Stimulated activated naive B cell treated with anti-CD40 and anti-IgM and Interleukin-4, amounts not matched to agents 10 μg/mL and 1 μg/mL and 100 μg/mL, for 72 hours (primary cell): ENCODE measurements at regions not wholly inside any gene's neighbourhood (a gene's known extent, or its start where the extent isn't known, plus 50 kb on each side); places are given as distances from the start of the nearest gene placed in this dataset.

Experiments used
- ATAC-seq, 2 donors: fragments of 150-1000 bp; cut with Tn5 transposase; replicated peaks; 2 replicates each; pipeline ENCODE4 v1.10.0; 2021; ENCODE audit warnings: moderate library complexity in 1 of 2
- DNase-seq: peaks from one replicate; pipeline ENCODE4 v3.0.0; 2021
- H3K27ac Mint-ChIP-seq: one replicate; pipeline ENCODE4 v1.8.0; 2022; ENCODE audit warnings: mild to moderate bottlenecking, mixed read lengths
- H3K27me3 Mint-ChIP-seq, 2 donors: one replicate each; pipeline ENCODE4 v1.8.0; 2022; ENCODE audit warnings: mixed read lengths in 2 of 2
- H3K36me3 Mint-ChIP-seq, 2 donors: one replicate each; pipeline ENCODE4 v1.8.0; 2022; ENCODE audit warnings: mixed read lengths in 2 of 2, mild to moderate bottlenecking in 1 of 2
- H3K4me1 Mint-ChIP-seq, 2 donors: one replicate each; pipeline ENCODE4 v1.8.0; 2022; ENCODE audit warnings: mixed read lengths in 2 of 2, mild to moderate bottlenecking in 1 of 2
- H3K4me3 Mint-ChIP-seq, 2 donors: one replicate each; pipeline ENCODE4 v1.8.0; 2022; ENCODE audit warnings: mild to moderate bottlenecking in 2 of 2, mixed read lengths in 2 of 2, moderate library complexity in 1 of 2
- H3K9me3 Mint-ChIP-seq, 2 donors: one replicate each; pipeline ENCODE4 v1.8.0; 2022; ENCODE audit warnings: mixed read lengths in 2 of 2, mild to moderate bottlenecking in 1 of 2

DNA sequence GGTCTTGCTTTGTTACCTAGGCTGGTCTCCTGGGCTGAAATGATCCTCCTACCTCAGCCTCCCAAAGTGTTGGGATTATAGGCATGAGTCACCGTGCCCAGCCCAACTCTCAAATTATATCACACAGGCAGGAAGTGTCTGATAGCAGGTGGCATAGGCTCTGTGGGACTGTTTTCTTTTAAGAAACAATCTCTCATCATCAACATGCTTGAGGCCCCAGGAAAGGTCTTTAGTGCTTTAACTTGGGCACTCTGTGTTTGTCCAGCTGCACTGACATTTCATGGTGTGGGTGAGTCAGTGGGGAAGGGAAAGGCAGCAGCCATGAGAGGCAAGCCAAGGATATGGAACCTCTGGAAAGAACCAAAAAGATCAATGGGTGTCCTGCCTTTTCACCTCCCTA lies 88.1 kb upstream of the TSPAN5 start:
- no peak for ATAC-seq
- Mint-ChIP-seq H3K27ac (no peak overlapping the region), H3K36me3 (no peaks in the 10 kb centered on the region), H3K4me3 (no peak overlapping the region), H3K4me1 (peaks cover 3 to 5% of the 10 kb centered on the region in 2 donors), H3K27me3 (no peaks in the 10 kb centered on the region), H3K9me3 (no peaks in the 10 kb centered on the region)
- DNase-seq, result no peak

DNA sequence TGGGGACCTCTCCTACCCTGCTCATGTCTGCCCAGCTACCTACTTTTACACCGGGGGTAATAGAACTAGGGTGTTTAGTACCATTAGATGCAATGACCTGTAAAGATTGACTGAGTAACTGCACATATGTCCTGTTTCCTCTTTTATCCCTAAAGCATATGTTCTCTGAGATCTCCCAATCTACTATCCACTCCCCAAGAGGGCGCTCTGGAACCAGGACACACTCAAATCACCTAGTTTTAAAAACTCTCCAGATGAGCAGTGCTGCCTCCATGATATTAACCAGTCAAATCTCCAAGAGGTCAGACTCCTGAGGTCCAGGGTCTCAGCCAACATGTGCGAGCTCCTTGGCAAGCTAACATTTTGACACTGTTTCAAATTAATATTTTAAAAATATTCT lies 87.0 kb upstream of the TSPAN5 start:
- peak in 1 of 2 donors; percentile 38 for ATAC-seq
- Mint-ChIP-seq H3K27ac (no peak overlapping the region), H3K4me3 (no peak overlapping the region), H3K4me1 (peaks cover 3 to 5% of the 10 kb centered on the region in 2 donors), H3K36me3 (no peaks in the 10 kb centered on the region), H3K9me3 (no peaks in the 10 kb centered on the region), H3K27me3 (no peaks in the 10 kb centered on the region)
- no peak for DNase-seq

DNA sequence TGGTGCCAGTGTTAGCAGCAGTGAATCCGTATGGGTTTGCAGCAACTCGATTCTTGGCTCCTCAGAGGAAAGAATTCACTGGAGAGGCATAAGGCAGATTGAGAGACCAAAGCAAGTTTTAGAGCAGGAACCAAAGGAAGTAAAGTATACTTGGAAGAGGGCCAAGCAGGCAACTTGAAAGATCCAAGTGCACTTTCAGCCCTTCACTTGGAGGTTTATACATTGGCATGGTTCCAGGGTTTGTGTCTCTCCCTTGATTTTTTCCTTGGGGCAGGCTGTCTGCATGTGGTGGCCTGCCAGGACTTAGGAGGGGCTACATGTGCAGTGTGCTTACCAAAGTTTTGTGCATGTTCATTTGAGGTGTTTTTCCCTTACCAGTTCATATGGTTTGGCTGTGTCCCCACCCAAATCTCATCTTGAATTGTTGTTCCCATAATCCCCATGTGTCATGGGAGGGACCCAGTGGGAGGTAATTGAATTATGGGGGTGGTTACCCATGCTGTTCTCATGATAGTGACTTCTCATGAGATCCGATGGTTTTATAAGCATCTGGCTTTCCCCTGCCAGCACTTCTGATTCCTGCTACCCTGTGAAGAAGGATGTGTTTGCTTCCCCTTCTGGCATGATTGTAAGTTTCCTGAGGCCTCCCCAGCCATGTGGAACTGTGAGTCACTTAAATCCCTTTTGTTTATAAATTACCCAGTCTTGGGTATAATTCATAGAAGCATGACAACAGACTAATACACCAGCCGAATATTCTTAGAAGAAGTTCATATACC lies 86.2 kb upstream of the TSPAN5 start:
- H3K9me3 Mint-ChIP-seq, result no peaks in the 10 kb centered on the region
- no peak for ATAC-seq
- H3K4me3 Mint-ChIP-seq, result no peak overlapping the region
- H3K27ac Mint-ChIP-seq, result no peak overlapping the region
- H3K27me3 Mint-ChIP-seq, result no peaks in the 10 kb centered on the region
- no peak for DNase-seq
- peaks cover 3 to 5% of the 10 kb centered on the region in 2 donors for H3K4me1 Mint-ChIP-seq
- H3K36me3 Mint-ChIP-seq, result no peaks in the 10 kb centered on the region

DNA sequence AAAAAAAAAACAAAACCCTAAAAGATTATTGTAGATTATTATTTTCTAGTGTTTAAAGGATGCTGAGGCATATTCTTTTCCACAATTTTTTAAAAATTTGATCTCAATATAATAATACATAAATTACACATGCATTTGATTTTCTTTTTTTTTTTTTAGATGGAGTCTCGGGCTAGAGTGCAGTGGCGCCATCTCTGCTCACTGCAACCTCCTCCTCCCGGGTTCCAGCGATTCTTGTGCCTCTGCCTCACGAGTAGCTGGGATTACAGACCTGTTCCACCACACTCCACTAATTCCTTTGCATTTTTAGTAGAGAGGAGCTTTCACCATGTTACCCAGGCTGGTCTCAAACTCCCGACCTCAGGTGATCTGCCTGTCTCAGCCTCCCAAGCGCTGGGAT lies 83.5 kb upstream of the TSPAN5 start:
- no peak for ATAC-seq
- H3K9me3 Mint-ChIP-seq, result peaks cover 7 to 8% of the 10 kb centered on the region in 2 donors
- no peak overlapping the region for H3K27ac Mint-ChIP-seq

DNA sequence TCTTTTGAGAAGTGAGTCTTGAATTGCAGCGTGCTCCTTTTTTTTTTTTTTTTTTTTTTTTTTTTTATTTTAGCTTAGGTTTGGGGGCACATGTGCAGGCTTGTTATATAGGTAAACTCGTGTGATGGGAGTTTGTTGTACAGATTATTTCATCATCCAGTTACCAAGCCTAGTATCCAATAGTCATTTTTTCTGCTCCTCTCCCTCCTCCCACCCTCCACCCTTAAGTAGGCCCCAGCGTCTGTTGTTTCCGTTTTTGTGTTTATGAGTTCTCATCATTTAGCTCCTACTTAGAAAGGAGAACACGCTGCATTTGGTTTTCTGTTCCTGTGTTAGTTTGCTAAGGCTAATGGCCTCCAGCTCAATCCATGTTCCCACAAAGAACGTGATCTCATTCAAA lies 81.3 kb upstream of the TSPAN5 start:
- no peak for ATAC-seq
- no peak overlapping the region for H3K4me3 Mint-ChIP-seq
- H3K27ac Mint-ChIP-seq, result no peak overlapping the region
- peaks cover 7 to 8% of the 10 kb centered on the region in 2 donors for H3K9me3 Mint-ChIP-seq
- no peak for DNase-seq
- no peaks in the 10 kb centered on the region for H3K4me1 Mint-ChIP-seq
- peaks cover 0 to 8% of the 10 kb centered on the region in 2 donors for H3K27me3 Mint-ChIP-seq
- peaks cover 0 to 3% of the 10 kb centered on the region in 2 donors for H3K36me3 Mint-ChIP-seq

More for the DNA sequence above, 83.5 kb upstream of the TSPAN5 start:
- no peak for DNase-seq
- Mint-ChIP-seq H3K4me1 (no peaks in the 10 kb centered on the region), H3K36me3 (peaks cover 0 to 1% of the 10 kb centered on the region in 2 donors), H3K4me3 (no peak overlapping the region), H3K27me3 (peaks cover 0 to 8% of the 10 kb centered on the region in 2 donors)

DNA sequence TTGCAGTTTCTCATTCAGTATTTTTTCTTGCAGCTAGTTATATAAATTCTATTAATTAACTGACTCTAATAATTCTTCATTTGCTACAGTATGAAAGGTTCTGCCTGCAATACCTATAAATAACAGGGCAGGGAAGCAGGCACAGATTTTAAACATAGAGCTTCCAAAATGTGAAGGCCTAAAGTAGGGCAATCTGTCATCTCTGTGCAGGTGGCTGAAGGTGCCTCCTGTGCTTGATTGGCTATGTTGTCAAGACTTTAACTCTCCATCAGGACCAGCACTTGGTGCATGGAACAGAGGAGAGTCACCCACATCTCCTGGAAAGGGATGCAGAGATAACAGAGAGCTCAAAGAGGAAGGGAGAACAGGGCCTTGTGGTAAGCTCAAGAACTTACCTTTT lies 75.2 kb upstream of the TSPAN5 start:
- H3K27me3 Mint-ChIP-seq, result peaks cover 0 to 8% of the 10 kb centered on the region in 2 donors
- no peak overlapping the region for H3K4me3 Mint-ChIP-seq
- H3K9me3 Mint-ChIP-seq, result peaks cover 7 to 8% of the 10 kb centered on the region in 2 donors
- no peaks in the 10 kb centered on the region for H3K4me1 Mint-ChIP-seq
- DNase-seq, result no peak
- no peak overlapping the region for H3K27ac Mint-ChIP-seq
- ATAC-seq, result no peak
- peaks cover 0 to 3% of the 10 kb centered on the region in 2 donors for H3K36me3 Mint-ChIP-seq

DNA sequence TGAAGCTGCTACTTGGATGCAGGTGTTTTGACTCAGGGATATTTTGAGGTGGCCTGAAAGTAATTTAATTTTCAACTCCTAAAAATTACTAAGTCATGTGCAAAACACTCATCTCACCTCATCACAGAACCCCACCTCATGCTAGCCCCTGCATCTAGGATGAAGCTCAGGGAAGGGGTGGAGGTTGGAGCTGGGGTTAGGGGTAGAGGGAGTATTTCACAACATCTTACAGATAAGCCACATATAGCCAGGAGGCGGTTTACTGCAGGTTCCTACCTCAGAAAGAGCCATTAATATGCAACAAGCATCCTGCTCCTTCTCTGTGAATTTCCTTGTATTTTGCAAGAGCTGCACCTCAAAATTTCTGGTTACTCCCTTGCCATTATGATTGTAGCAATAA lies 70.5 kb upstream of the TSPAN5 start:
- H3K4me1 Mint-ChIP-seq, result peaks cover 0 to 3% of the 10 kb centered on the region in 2 donors
- ATAC-seq (no peak), DNase-seq (no peak)

DNA sequence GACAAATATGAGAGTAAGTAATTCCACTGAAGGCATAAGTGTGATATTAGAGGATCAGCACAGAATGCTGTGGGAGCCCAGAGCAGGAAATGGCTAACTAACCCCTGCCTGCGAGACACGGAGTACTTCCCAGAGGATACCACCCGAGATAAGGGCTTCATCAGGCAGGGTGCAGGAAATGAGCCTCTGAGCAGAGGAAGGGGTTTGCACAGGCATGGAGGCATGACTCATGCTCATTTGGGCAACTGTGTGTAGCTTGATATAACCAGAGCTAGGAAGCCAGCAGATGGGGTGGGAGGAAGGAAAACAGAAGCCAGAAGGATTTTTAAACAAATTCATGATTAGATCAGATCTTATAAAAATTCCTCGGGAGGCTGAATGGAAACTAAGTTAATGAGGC lies 70.0 kb upstream of the TSPAN5 start:
- no peak for ATAC-seq
- Mint-ChIP-seq H3K27me3 (peaks cover 11% of the 10 kb centered on the region in 2 donors), H3K9me3 (peaks cover 15 to 18% of the 10 kb centered on the region in 2 donors), H3K27ac (no peak overlapping the region), H3K4me3 (no peak overlapping the region), H3K36me3 (peaks cover 0 to 6% of the 10 kb centered on the region in 2 donors), H3K4me1 (peaks cover 0 to 3% of the 10 kb centered on the region in 2 donors)
- DNase-seq, result no peak

More for the DNA sequence above, 70.5 kb upstream of the TSPAN5 start:
- Mint-ChIP-seq H3K36me3 (peaks cover 0 to 6% of the 10 kb centered on the region in 2 donors), H3K27ac (no peak overlapping the region), H3K27me3 (peaks cover 11% of the 10 kb centered on the region in 2 donors), H3K9me3 (peaks cover 15 to 17% of the 10 kb centered on the region in 2 donors), H3K4me3 (no peak overlapping the region)

DNA sequence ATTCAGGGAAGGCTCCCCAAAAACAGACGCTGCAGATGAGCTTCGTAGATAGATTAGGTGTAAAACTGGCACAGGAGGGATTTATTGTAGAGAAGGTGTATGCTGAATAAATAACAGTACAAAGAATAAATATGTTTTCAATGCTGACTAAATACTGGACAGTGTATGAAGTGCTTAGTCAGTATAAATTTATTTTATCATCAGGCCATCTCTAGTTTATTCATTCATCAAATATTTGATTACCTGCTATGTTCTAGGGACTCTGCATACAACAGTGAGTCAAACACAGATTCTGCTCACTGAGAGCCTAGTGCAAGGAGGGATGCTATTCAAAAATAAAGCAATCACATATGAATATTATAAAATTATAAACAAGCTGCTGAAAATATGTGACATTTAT lies 63.6 kb upstream of the TSPAN5 start:
- ATAC-seq, result no peak
- H3K9me3 Mint-ChIP-seq, result peaks cover 15 to 22% of the 10 kb centered on the region in 2 donors
- peaks cover 6 to 11% of the 10 kb centered on the region in 2 donors for H3K27me3 Mint-ChIP-seq
- H3K36me3 Mint-ChIP-seq, result peaks cover 3 to 9% of the 10 kb centered on the region in 2 donors
- no peaks in the 10 kb centered on the region for H3K4me1 Mint-ChIP-seq
- DNase-seq, result no peak
- no peak overlapping the region for H3K27ac Mint-ChIP-seq
- no peak overlapping the region for H3K4me3 Mint-ChIP-seq

DNA sequence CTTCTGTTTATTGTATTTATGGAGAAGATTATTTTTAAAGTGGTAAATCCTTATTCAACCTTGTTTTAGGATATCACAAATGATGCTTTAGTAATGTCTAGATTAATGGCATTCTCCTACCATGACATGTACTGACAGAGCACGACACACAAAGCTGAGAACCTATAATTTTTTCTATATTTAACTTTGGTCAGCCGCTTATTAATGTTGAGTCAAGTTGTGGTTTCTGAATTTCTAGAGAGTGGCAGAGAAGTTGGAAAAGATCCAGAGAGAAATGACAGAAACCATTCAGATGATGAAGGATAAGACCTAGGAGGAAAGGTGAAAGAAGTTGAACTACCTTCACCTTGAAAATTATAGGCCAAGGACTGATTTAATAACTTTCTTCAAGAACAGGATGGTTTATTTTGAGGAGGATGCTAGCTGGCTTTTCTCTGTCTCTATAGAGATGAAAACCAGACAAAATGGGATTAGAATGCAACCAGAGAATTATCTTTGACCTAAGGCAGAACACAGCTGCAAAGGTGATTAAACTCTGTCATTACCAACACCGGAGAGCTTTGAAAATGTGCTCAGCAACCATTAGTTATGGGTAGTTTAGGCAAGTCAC lies 62.6 kb upstream of the TSPAN5 start:
- peaks cover 3 to 9% of the 10 kb centered on the region in 2 donors for H3K36me3 Mint-ChIP-seq
- H3K9me3 Mint-ChIP-seq, result peaks cover 15 to 19% of the 10 kb centered on the region in 2 donors
- no peak overlapping the region for H3K27ac Mint-ChIP-seq
- no peaks in the 10 kb centered on the region for H3K4me1 Mint-ChIP-seq
- no peak overlapping the region for H3K4me3 Mint-ChIP-seq
- ATAC-seq (no peak), DNase-seq (no peak)
- H3K27me3 Mint-ChIP-seq, result peaks cover 3 to 5% of the 10 kb centered on the region in 2 donors

DNA sequence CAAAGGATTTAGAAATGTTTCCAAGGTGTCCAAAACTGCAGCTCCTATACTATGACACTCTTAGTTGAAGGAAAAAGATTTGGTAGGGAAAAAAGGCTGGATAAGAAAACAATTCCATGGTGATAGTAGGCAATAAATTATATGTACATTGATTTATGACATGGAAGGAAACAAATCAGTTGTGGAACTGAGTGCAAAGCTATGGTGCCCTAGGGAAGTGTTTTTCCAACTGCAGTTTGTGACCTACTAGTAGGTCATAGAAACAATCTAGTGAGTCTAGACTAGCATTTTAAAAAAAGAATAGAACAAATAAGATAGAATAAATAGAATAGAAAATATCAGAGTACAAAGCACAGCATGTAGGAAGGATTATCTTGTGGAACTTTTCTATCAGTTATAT lies 58.4 kb upstream of the TSPAN5 start:
- Mint-ChIP-seq H3K36me3 (peaks cover 0 to 4% of the 10 kb centered on the region in 2 donors), H3K4me1 (no peaks in the 10 kb centered on the region)

DNA sequence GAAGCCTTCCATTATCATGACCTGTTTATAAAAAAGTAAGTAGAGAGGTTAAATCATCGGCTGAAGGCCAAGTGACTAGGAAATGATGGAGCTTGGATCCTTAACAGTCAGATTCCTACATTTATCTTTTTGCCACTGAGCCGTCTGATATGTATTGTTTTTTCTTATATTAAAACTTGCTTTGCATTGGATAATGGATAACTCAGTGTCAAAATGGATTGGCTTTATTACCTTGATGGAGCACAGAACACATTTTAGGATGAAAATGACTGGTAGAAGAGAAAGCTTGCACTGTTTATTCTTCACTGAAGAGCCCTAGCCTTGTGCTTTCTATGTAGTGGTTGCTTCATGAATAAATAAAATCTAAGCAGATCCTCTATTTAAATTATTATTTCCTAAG lies 54.2 kb upstream of the TSPAN5 start:
- H3K9me3 Mint-ChIP-seq, result peaks cover 8 to 9% of the 10 kb centered on the region in 2 donors
- ATAC-seq, result no peak
- H3K4me1 Mint-ChIP-seq, result no peaks in the 10 kb centered on the region
- peaks cover 0 to 15% of the 10 kb centered on the region in 2 donors for H3K27me3 Mint-ChIP-seq
- H3K4me3 Mint-ChIP-seq, result no peak overlapping the region
- no peak for DNase-seq
- H3K27ac Mint-ChIP-seq, result no peak overlapping the region
- peaks cover 0 to 1% of the 10 kb centered on the region in 2 donors for H3K36me3 Mint-ChIP-seq

More for the DNA sequence above, 58.4 kb upstream of the TSPAN5 start:
- no peak overlapping the region for H3K4me3 Mint-ChIP-seq
- H3K27ac Mint-ChIP-seq, result no peak overlapping the region
- H3K9me3 Mint-ChIP-seq, result peaks cover 0 to 2% of the 10 kb centered on the region in 2 donors
- H3K27me3 Mint-ChIP-seq, result peaks cover 0 to 2% of the 10 kb centered on the region in 2 donors
- no peak for DNase-seq
- ATAC-seq, result no peak

DNA sequence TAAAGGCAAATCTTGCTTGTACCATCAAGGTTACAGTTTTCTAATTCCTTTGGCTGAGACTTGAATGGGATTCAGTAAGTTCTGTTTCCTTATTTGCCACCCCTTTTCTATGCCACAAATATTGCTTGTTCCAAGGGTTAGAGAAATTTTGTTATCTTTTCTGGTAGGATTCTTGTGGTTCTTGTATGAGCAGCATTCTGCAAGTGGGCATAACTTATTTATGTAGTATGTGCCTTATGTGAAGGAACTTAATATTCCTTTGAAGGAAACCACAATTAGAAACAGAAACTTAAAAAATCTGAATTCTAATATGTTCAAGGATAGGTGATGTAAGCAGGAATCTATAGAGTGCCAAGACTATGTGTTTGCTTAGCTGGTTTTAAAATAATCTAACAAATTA lies 53.1 kb upstream of the TSPAN5 start:
- H3K4me3 Mint-ChIP-seq, result no peak overlapping the region
- DNase-seq, result no peak
- H3K27ac Mint-ChIP-seq, result no peak overlapping the region
- ATAC-seq, result no peak
- peaks cover 8 to 9% of the 10 kb centered on the region in 2 donors for H3K9me3 Mint-ChIP-seq
- H3K36me3 Mint-ChIP-seq, result peaks cover 0 to 1% of the 10 kb centered on the region in 2 donors
- peaks cover 0 to 15% of the 10 kb centered on the region in 2 donors for H3K27me3 Mint-ChIP-seq
- H3K4me1 Mint-ChIP-seq, result no peaks in the 10 kb centered on the region

DNA sequence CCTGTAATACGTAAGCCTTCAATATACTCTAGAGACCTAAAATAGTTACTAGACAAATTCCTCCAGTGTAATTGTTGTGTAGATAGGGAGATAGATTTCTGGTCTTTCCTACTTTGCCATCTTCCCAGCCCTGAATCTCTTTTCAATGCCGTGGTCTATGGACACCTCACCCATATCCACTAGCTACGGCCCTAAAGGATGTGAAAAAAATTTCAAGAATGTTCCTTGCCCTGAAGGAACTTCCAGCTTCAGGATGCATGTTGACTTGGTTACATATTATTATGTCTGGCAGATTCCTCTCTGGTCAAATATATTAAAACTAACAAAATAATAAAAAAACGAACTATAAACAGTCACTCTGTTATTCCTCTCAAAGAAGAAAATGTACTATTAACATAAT lies 52.4 kb upstream of the TSPAN5 start:
- Mint-ChIP-seq H3K9me3 (peaks cover 12 to 13% of the 10 kb centered on the region in 2 donors), H3K4me1 (no peaks in the 10 kb centered on the region), H3K27me3 (peaks cover 0 to 15% of the 10 kb centered on the region in 2 donors), H3K36me3 (peaks cover under 1 to 1% of the 10 kb centered on the region in 2 donors), H3K4me3 (no peak overlapping the region), H3K27ac (no peak overlapping the region)
- ATAC-seq (no peak), DNase-seq (no peak)
